Transverse colon (tissue), 4 donors: ENCODE measurements at regions not wholly inside any gene's neighbourhood (a gene's known extent, or its start where the extent isn't known, plus 50 kb on each side); places are given as distances from the start of the nearest gene placed in this dataset.

Experiments
- DNase-seq: peaks from one replicate; pipeline ENCODE4 v3.0.0-alpha.2; 2019
- H3K27ac ChIP-seq, 4 donors: fragments of 200-600 bp; sonication (generic); 2 replicates each; pipeline ENCODE4 v1.5.1; 2016 to 2018; ENCODE audit warnings: inconsistent platforms in 4 of 4
- H3K27me3 ChIP-seq: fragments of 200-600 bp; sonication (generic); 2 replicates; pipeline ENCODE4 v1.5.1; 2017; ENCODE audit warnings: inconsistent platforms
- H3K36me3 ChIP-seq, 4 donors: fragments of 200-600 bp; sonication (generic); 2 replicates each; pipeline ENCODE4 v1.5.1; 2017 to 2019; ENCODE audit warnings: inconsistent platforms in 4 of 4
- H3K4me1 ChIP-seq, 4 donors: fragments of 200-600 bp; sonication (generic); 2 replicates each; pipeline ENCODE4 v1.5.1; 2017 to 2020; ENCODE audit warnings: inconsistent platforms in 4 of 4
- H3K4me3 ChIP-seq, 4 donors: fragments of 200-600 bp; sonication (generic); 1 replicate in 1 of 4; 2 replicates in 3 of 4; pipeline versions ENCODE4 v1.5.1 to v1.6.1; 2017 to 2019; ENCODE audit warnings: inconsistent platforms in 4 of 4
- H3K9me3 ChIP-seq, 2 donors: fragments of 200-600 bp; sonication (generic); 2 replicates each; pipeline ENCODE4 v1.5.1; 2017 to 2019; ENCODE audit warnings: inconsistent platforms in 2 of 2
- CTCF ChIP-seq, 5 experiments: fragments of 200-600 bp in 3 of 5; fragments of 450-650 bp in 2 of 5; sonication (generic) in 3 of 5; IDR thresholded peaks; 1 replicate in 2 of 5; 2 replicates in 3 of 5; pipeline ENCODE4 v1.5.1; 2016 to 2017; ENCODE audit warnings: antibody characterized with exemption in 5 of 5, inconsistent platforms in 3 of 5, mild to moderate bottlenecking in 2 of 5, moderate library complexity in 1 of 5
- EP300 ChIP-seq: sonication (generic); formaldehyde crosslinking; IDR thresholded peaks from one replicate; pipeline ENCODE4 v1.6.1; 2017; ENCODE audit warnings: antibody characterized with exemption, low read depth
- POLR2A ChIP-seq: fragments of 450-650 bp; IDR thresholded peaks from one replicate; pipeline ENCODE4 v1.6.1; 2016; ENCODE audit warnings: antibody characterized with exemption, mild to moderate bottlenecking, moderate library complexity
- POLR2AphosphoS5 ChIP-seq, 3 donors: sonication (generic); formaldehyde crosslinking; IDR thresholded peaks; one replicate each; pipeline ENCODE4 v1.6.1; 2016; ENCODE audit warnings: antibody characterized with exemption in 3 of 3
- WGBS, 2 donors: methylation state at CpG; one replicate each; pipeline ENCODE4 v1.1.5; 2018; ENCODE audit warnings: low coverage in 1 of 2; 5-methylcytosine and 5-hydroxymethylcytosine counted together
- in situ Hi-C, 4 donors: fragments of 200-750 bp; cut with MboI; loops; one replicate each; pipeline versions ENCODE4 v1.15.0 to v1.15.1; 2017; ENCODE audit warnings: low sequenced_read_pairs in 3 of 4, low pct_ligation_motif_present in 1 of 4, low pct_unique_long_range_greater_than_20kb in 1 of 4
- intact Hi-C: fragments of 100-400 bp; cut with DNase I; formaldehyde crosslinking; loops from one replicate; pipeline ENCODE4 v1.15.1; 2023; ENCODE audit warnings: low total_unique reads

- Histone ChIP-seq H3K4me1 (no peaks in the 10 kb centered on the region), H3K4me3 (no peak overlapping the region), H3K27ac (no peak overlapping the region), H3K36me3 (no peaks in the 10 kb centered on the region), H3K27me3 (no peaks in the 10 kb centered on the region), H3K9me3 (peaks cover 12% of the 10 kb centered on the region in 2 donors)
- intact Hi-C loops, result no loop called here
- in situ Hi-C loops, result no loop called here
- DNase-seq, result no peak
- WGBS, 2 donors, result 80 to 83% methylated on average over 1 of the region's 1 CpG
- TF ChIP-seq POLR2A (no peak), EP300 (no peak), CTCF (IDR thresholded peaks at IDR 0.05) (no peak), POLR2AphosphoS5 (IDR thresholded peaks at IDR 0.05) (no peak)
Observed at GRCh38 chr13:80825276-80825675, 484.4 kb upstream of the SPRY2 start.

GRCh38 chr13:80824229-80824628 is 483.3 kb upstream of the SPRY2 start:
- Histone ChIP-seq H3K36me3 (no peaks in the 10 kb centered on the region), H3K27ac (no peak overlapping the region), H3K4me3 (no peak overlapping the region), H3K4me1 (no peaks in the 10 kb centered on the region), H3K9me3 (peaks cover 12% of the 10 kb centered on the region in 2 donors), H3K27me3 (no peaks in the 10 kb centered on the region)
- in situ Hi-C loops, result no loop called here
- intact Hi-C loops, result no loop called here
- DNase-seq, result no peak
- WGBS, 2 donors, result 10 to 45% methylated on average over 1 of the region's 1 CpG
- TF ChIP-seq POLR2AphosphoS5 (IDR thresholded peaks at IDR 0.05) (peak in 1 of 3 donors; percentile 35), CTCF (IDR thresholded peaks at IDR 0.05) (no peak)

- no peak for DNase-seq
- Histone ChIP-seq H3K9me3 (peaks cover 5 to 7% of the 10 kb centered on the region in 2 donors), H3K36me3 (no peaks in the 10 kb centered on the region), H3K4me1 (no peaks in the 10 kb centered on the region), H3K27me3 (no peaks in the 10 kb centered on the region), H3K4me3 (no peak overlapping the region), H3K27ac (peak overlapping the region in 1 of 4 donors; percentile 9)
- intact Hi-C loops, result no loop called here
- TF ChIP-seq EP300 (no peak), POLR2A (no peak), POLR2AphosphoS5 (IDR thresholded peaks at IDR 0.05) (no peak), CTCF (IDR thresholded peaks at IDR 0.05) (no peak)
- in situ Hi-C loops, result no loop called here
- WGBS, 2 donors, result 10 to 11% methylated on average over 1 of the region's 1 CpG
Observed at GRCh38 chr13:80823472-80823871, 482.5 kb upstream of the SPRY2 start.

- peaks cover 0 to 7% of the 10 kb centered on the region in 2 donors for H3K9me3 ChIP-seq
- H3K4me3 ChIP-seq, result no peak overlapping the region
- in situ Hi-C loops, result no loop called here
- no peak for TF ChIP-seq CTCF (IDR thresholded peaks at IDR 0.05)
- no peak for TF ChIP-seq POLR2AphosphoS5 (IDR thresholded peaks at IDR 0.05)
- no peak for TF ChIP-seq EP300
- TF ChIP-seq POLR2A, result no peak
- no peaks in the 10 kb centered on the region for H3K27me3 ChIP-seq
- intact Hi-C loops, result no loop called here
- no peaks in the 10 kb centered on the region for H3K36me3 ChIP-seq
- no peak overlapping the region for H3K27ac ChIP-seq
- DNase-seq, result no peak
- no peaks in the 10 kb centered on the region for H3K4me1 ChIP-seq
Observed at GRCh38 chr13:80821466-80821865, 480.5 kb upstream of the SPRY2 start.
